ENCODE measurements at regions not wholly inside any gene's neighbourhood (a gene's known extent, or its start where the extent isn't known, plus 50 kb on each side); places are given as distances from the start of the nearest gene placed in this dataset.

- Histone ChIP-seq H3K27me3 (ENCODE audit: control insufficient read depth in 2 of 2, insufficient read depth in 2 of 2, low read length in 2 of 2) (no peaks in the 10 kb centered on the region), H3K4me1 (ENCODE audit: control insufficient read depth in 2 of 2, insufficient read depth in 2 of 2, low read length in 2 of 2) (no peaks in the 10 kb centered on the region), H3K4me3 (ENCODE audit: low read length) (no peak overlapping the region), H3K36me3 (ENCODE audit: control insufficient read depth in 2 of 3, insufficient read depth in 3 of 3, low read length in 3 of 3) (no peaks in the 10 kb centered on the region), H3K27ac (ENCODE audit: low read depth, low read length) (no peak overlapping the region), H3K9me3 (ENCODE audit: control insufficient read depth in 2 of 3, low read length in 3 of 3) (no peaks in the 10 kb centered on the region)
- no peaks in the 10 kb centered on the region for H3K9me3 Mint-ChIP-seq
- DNase-seq, result no peak
- intact Hi-C loops (cut with micrococcal nuclease), result no loop called here
- H3K4me1 Mint-ChIP-seq, result no peaks in the 10 kb centered on the region
- no peak overlapping the region for H3K4me3 Mint-ChIP-seq
- ATAC-seq, result no peak
- no peak overlapping the region for H3K27ac Mint-ChIP-seq
- CTCF ChIA-PET, result no interaction called here
- peaks cover 0 to 5% (median 0%) of the 10 kb centered on the region in 5 donors for H3K27me3 Mint-ChIP-seq
- no peaks in the 10 kb centered on the region for H3K36me3 Mint-ChIP-seq
- POLR2A ChIA-PET, result no interaction called here
Measured at GRCh38 chr2:16325976-16326510, 339.6 kb downstream of the CYRIA start.

GRCh38 chr2:16325016-16325975 lies 340.3 kb downstream of the CYRIA start:
- intact Hi-C loops (cut with micrococcal nuclease), result no loop called here
- H3K4me1 Mint-ChIP-seq, result no peaks in the 10 kb centered on the region
- no peak for ATAC-seq
- H3K9me3 ChIP-seq (ENCODE audit: control insufficient read depth in 2 of 3, low read length in 3 of 3), result no peaks in the 10 kb centered on the region
- DNase-seq, result no peak
- no peak overlapping the region for H3K4me3 Mint-ChIP-seq
- H3K36me3 Mint-ChIP-seq, result no peaks in the 10 kb centered on the region
- H3K27ac Mint-ChIP-seq, result no peak overlapping the region
- no peak overlapping the region for H3K27ac ChIP-seq (ENCODE audit: low read depth, low read length)
- no peaks in the 10 kb centered on the region for H3K27me3 ChIP-seq (ENCODE audit: control insufficient read depth in 2 of 2, insufficient read depth in 2 of 2, low read length in 2 of 2)
- H3K36me3 ChIP-seq (ENCODE audit: control insufficient read depth in 2 of 3, insufficient read depth in 3 of 3, low read length in 3 of 3), result no peaks in the 10 kb centered on the region
- CTCF ChIA-PET, result no interaction called here
- no peaks in the 10 kb centered on the region for H3K4me1 ChIP-seq (ENCODE audit: control insufficient read depth in 2 of 2, insufficient read depth in 2 of 2, low read length in 2 of 2)
- no peaks in the 10 kb centered on the region for H3K9me3 Mint-ChIP-seq
- POLR2A ChIA-PET, result no interaction called here
- no peak overlapping the region for H3K4me3 ChIP-seq (ENCODE audit: low read length)
- H3K27me3 Mint-ChIP-seq, result peaks cover 0 to 5% (median 0%) of the 10 kb centered on the region in 5 donors

- no peaks in the 10 kb centered on the region for H3K4me1 ChIP-seq (ENCODE audit: control insufficient read depth in 2 of 2, insufficient read depth in 2 of 2, low read length in 2 of 2)
- H3K4me1 Mint-ChIP-seq, result no peaks in the 10 kb centered on the region
- H3K4me3 Mint-ChIP-seq, result no peak overlapping the region
- POLR2A ChIA-PET, result no interaction called here
- H3K9me3 ChIP-seq (ENCODE audit: control insufficient read depth in 2 of 3, low read length in 3 of 3), result no peaks in the 10 kb centered on the region
- no peak overlapping the region for H3K4me3 ChIP-seq (ENCODE audit: low read length)
- no peak overlapping the region for H3K27ac ChIP-seq (ENCODE audit: low read depth, low read length)
- H3K27me3 ChIP-seq (ENCODE audit: control insufficient read depth in 2 of 2, insufficient read depth in 2 of 2, low read length in 2 of 2), result no peaks in the 10 kb centered on the region
- no peaks in the 10 kb centered on the region for H3K9me3 Mint-ChIP-seq
- H3K27me3 Mint-ChIP-seq, result peaks cover 0 to 5% (median 0%) of the 10 kb centered on the region in 5 donors
- H3K27ac Mint-ChIP-seq, result no peak overlapping the region
- ATAC-seq, result no peak
- intact Hi-C loops (cut with micrococcal nuclease), result no loop called here
- CTCF ChIA-PET, result no interaction called here
- H3K36me3 ChIP-seq (ENCODE audit: control insufficient read depth in 2 of 3, insufficient read depth in 3 of 3, low read length in 3 of 3), result no peaks in the 10 kb centered on the region
- no peaks in the 10 kb centered on the region for H3K36me3 Mint-ChIP-seq
- DNase-seq, result no peak
Measured at GRCh38 chr2:16324544-16324937, 341.1 kb downstream of the CYRIA start.

GRCh38 chr2:16323551-16324543 lies 341.8 kb downstream of the CYRIA start:
- Mint-ChIP-seq H3K9me3 (no peaks in the 10 kb centered on the region), H3K4me1 (no peaks in the 10 kb centered on the region), H3K4me3 (no peak overlapping the region), H3K27me3 (peaks cover 0 to 5% (median 0%) of the 10 kb centered on the region in 5 donors), H3K27ac (no peak overlapping the region), H3K36me3 (no peaks in the 10 kb centered on the region)
- intact Hi-C loops (cut with micrococcal nuclease), result no loop called here
- Histone ChIP-seq H3K36me3 (ENCODE audit: control insufficient read depth in 2 of 3, insufficient read depth in 3 of 3, low read length in 3 of 3) (no peaks in the 10 kb centered on the region), H3K27ac (ENCODE audit: low read depth, low read length) (no peak overlapping the region), H3K27me3 (ENCODE audit: control insufficient read depth in 2 of 2, insufficient read depth in 2 of 2, low read length in 2 of 2) (no peaks in the 10 kb centered on the region), H3K9me3 (ENCODE audit: control insufficient read depth in 2 of 3, low read length in 3 of 3) (no peaks in the 10 kb centered on the region), H3K4me1 (ENCODE audit: control insufficient read depth in 2 of 2, insufficient read depth in 2 of 2, low read length in 2 of 2) (no peaks in the 10 kb centered on the region), H3K4me3 (ENCODE audit: low read length) (no peak overlapping the region)
- CTCF ChIA-PET, result no interaction called here
- POLR2A ChIA-PET, result no interaction called here
- ATAC-seq (no peak), DNase-seq (no peak)

- no peak overlapping the region for H3K27ac Mint-ChIP-seq
- Histone ChIP-seq H3K36me3 (ENCODE audit: control insufficient read depth in 2 of 3, insufficient read depth in 3 of 3, low read length in 3 of 3) (no peaks in the 10 kb centered on the region), H3K27me3 (ENCODE audit: control insufficient read depth in 2 of 2, insufficient read depth in 2 of 2, low read length in 2 of 2) (no peaks in the 10 kb centered on the region), H3K4me3 (ENCODE audit: low read length) (no peak overlapping the region), H3K27ac (ENCODE audit: low read depth, low read length) (no peak overlapping the region), H3K4me1 (ENCODE audit: control insufficient read depth in 2 of 2, insufficient read depth in 2 of 2, low read length in 2 of 2) (no peaks in the 10 kb centered on the region), H3K9me3 (ENCODE audit: control insufficient read depth in 2 of 3, low read length in 3 of 3) (no peaks in the 10 kb centered on the region)
- ChIA-PET POLR2A (no interaction called here), CTCF (no interaction called here)
- peaks cover 0 to 1% (median 0%) of the 10 kb centered on the region in 11 donors for H3K9me3 Mint-ChIP-seq
- peaks cover 0 to 5% (median 0%) of the 10 kb centered on the region in 5 donors for H3K27me3 Mint-ChIP-seq
- no peak for ATAC-seq
- no peak overlapping the region for H3K4me3 Mint-ChIP-seq
- no peak for DNase-seq
- H3K36me3 Mint-ChIP-seq, result no peaks in the 10 kb centered on the region
- peaks cover 0 to 2% (median 0%) of the 10 kb centered on the region in 7 donors for H3K4me1 Mint-ChIP-seq
- intact Hi-C loops (cut with micrococcal nuclease), result no loop called here
Measured at GRCh38 chr2:16323126-16323520, 342.5 kb downstream of the CYRIA start.

- no peaks in the 10 kb centered on the region for H3K27me3 ChIP-seq (ENCODE audit: control insufficient read depth in 2 of 2, insufficient read depth in 2 of 2, low read length in 2 of 2)
- intact Hi-C loops (cut with micrococcal nuclease), result loop anchor here in 1 of 2 donors (1.0 kb wide), 1 partner anchor 34 kb away; no protein-coding TSS in a partner anchor
- Mint-ChIP-seq H3K4me3 (no peak overlapping the region), H3K36me3 (no peaks in the 10 kb centered on the region), H3K4me1 (peaks cover 0 to 2% (median 0%) of the 10 kb centered on the region in 7 donors), H3K27ac (no peak overlapping the region), H3K27me3 (peaks cover 0 to 5% (median 0%) of the 10 kb centered on the region in 5 donors), H3K9me3 (peaks cover 0 to 2% (median 0%) of the 10 kb centered on the region in 11 donors)
- POLR2A ChIA-PET, result no interaction called here
- CTCF ChIA-PET, result no interaction called here
- DNase-seq, result no peak
- no peaks in the 10 kb centered on the region for H3K9me3 ChIP-seq (ENCODE audit: control insufficient read depth in 2 of 3, low read length in 3 of 3)
- H3K4me3 ChIP-seq (ENCODE audit: low read length), result no peak overlapping the region
- no peak for ATAC-seq
- no peaks in the 10 kb centered on the region for H3K4me1 ChIP-seq (ENCODE audit: control insufficient read depth in 2 of 2, insufficient read depth in 2 of 2, low read length in 2 of 2)
- no peaks in the 10 kb centered on the region for H3K36me3 ChIP-seq (ENCODE audit: control insufficient read depth in 2 of 3, insufficient read depth in 3 of 3, low read length in 3 of 3)
- H3K27ac ChIP-seq (ENCODE audit: low read depth, low read length), result no peak overlapping the region
Measured at GRCh38 chr2:16322308-16323125, 343.1 kb downstream of the CYRIA start.

Measured in naive thymus-derived CD4-positive, alpha-beta T cell (primary cell).